Esophagus muscularis mucosa (tissue), 4 donors: ENCODE measurements at regions not wholly inside any gene's neighbourhood (a gene's known extent, or its start where the extent isn't known, plus 50 kb on each side); places are given as distances from the start of the nearest gene placed in this dataset.

Experiments used
- DNase-seq: peaks from one replicate; pipeline ENCODE4 v3.0.0-alpha.2; 2017; ENCODE audit errors: extremely low spot score
- H3K27ac ChIP-seq, 4 donors: fragments of 200-600 bp; sonication (generic); replicated peaks in 1 of 4; 1 replicate in 3 of 4; 2 replicates in 1 of 4; pipeline ENCODE4 v1.5.1; 2016 to 2019; ENCODE audit warnings: mild to moderate bottlenecking in 1 of 4
- H3K27me3 ChIP-seq, 4 donors: fragments of 200-600 bp; sonication (generic); one replicate each; pipeline versions ENCODE4 v1.5.1 to v1.6.0; 2016 to 2019
- H3K36me3 ChIP-seq, 4 donors: fragments of 200-600 bp; sonication (generic); one replicate each; pipeline ENCODE4 v1.5.1; 2016 to 2019
- H3K4me1 ChIP-seq, 4 donors: fragments of 200-600 bp; sonication (generic); one replicate each; pipeline ENCODE4 v1.5.1; 2016 to 2019
- H3K4me3 ChIP-seq, 4 donors: fragments of 200-600 bp; sonication (generic); 1 replicate in 2 of 4; 2 replicates in 2 of 4; pipeline ENCODE4 v1.5.1; 2016 to 2019; ENCODE audit warnings: mild to moderate bottlenecking in 4 of 4, moderate library complexity in 1 of 4
- H3K9me3 ChIP-seq, 4 donors: fragments of 200-600 bp; sonication (generic); 1 replicate in 3 of 4; 2 replicates in 1 of 4; pipeline ENCODE4 v1.5.1; 2016 to 2019
- EP300 ChIP-seq: sonication (generic); formaldehyde crosslinking; IDR thresholded peaks from one replicate; pipeline ENCODE4 v1.6.1; 2017; ENCODE audit warnings: antibody characterized with exemption
- POLR2A ChIP-seq: fragments of 450-650 bp; IDR thresholded peaks from one replicate; pipeline ENCODE4 v1.6.1; 2017; ENCODE audit warnings: antibody characterized with exemption, moderate library complexity, mild to moderate bottlenecking, low read depth
- POLR2AphosphoS5 ChIP-seq, 2 donors: sonication (generic); formaldehyde crosslinking; IDR thresholded peaks; one replicate each; pipeline ENCODE4 v1.6.1; 2017; ENCODE audit warnings: antibody characterized with exemption in 2 of 2
- WGBS: methylation state at CpG from one replicate; pipeline ENCODE4 v1.1.5; 2018; 5-methylcytosine and 5-hydroxymethylcytosine counted together
- intact Hi-C: fragments of 100-400 bp; cut with DNase I; formaldehyde crosslinking; loops from one replicate; pipeline ENCODE4 v1.15.1; 2023
- TF ChIP-seq, protein P1 (sequence below), 3 experiments: fragments of 200-600 bp in 2 of 3; fragments of 450-650 bp in 1 of 3; sonication (generic) in 2 of 3; IDR thresholded peaks; one replicate each; pipeline ENCODE4 v1.5.1; 2017 to 2019; ENCODE audit warnings: antibody characterized with exemption in 3 of 3, mild to moderate bottlenecking in 2 of 3, moderate library complexity in 1 of 3

DNA sequence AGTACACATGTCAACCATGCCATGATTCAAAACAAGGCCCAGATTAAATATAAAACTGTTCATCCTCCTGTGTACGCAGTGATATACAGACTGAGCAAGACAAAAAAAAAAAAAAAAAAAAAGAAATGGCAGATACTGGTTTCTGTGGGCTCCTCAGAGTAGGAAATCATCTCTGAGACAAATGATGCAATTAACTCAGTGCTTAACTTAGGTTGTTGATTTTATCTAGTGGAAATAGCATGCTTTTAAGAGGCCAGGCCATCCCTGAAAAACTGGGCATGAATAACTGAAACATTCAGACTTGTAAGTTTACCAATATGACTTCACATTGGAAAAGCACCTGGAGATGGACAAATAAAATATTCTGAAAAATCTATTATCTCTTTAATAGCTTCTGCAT is 69.0 kb downstream of the DKK1 start:
- Histone ChIP-seq H3K4me3 (no peak overlapping the region), H3K4me1 (no peaks in the 10 kb centered on the region), H3K27ac (no peak overlapping the region), H3K27me3 (no peaks in the 10 kb centered on the region), H3K9me3 (no peaks in the 10 kb centered on the region), H3K36me3 (no peaks in the 10 kb centered on the region)
- no peak for TF ChIP-seq POLR2A
- TF ChIP-seq, protein P1, sequence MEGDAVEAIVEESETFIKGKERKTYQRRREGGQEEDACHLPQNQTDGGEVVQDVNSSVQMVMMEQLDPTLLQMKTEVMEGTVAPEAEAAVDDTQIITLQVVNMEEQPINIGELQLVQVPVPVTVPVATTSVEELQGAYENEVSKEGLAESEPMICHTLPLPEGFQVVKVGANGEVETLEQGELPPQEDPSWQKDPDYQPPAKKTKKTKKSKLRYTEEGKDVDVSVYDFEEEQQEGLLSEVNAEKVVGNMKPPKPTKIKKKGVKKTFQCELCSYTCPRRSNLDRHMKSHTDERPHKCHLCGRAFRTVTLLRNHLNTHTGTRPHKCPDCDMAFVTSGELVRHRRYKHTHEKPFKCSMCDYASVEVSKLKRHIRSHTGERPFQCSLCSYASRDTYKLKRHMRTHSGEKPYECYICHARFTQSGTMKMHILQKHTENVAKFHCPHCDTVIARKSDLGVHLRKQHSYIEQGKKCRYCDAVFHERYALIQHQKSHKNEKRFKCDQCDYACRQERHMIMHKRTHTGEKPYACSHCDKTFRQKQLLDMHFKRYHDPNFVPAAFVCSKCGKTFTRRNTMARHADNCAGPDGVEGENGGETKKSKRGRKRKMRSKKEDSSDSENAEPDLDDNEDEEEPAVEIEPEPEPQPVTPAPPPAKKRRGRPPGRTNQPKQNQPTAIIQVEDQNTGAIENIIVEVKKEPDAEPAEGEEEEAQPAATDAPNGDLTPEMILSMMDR (IDR thresholded peaks at IDR 0.05) = no peak
- no peak for TF ChIP-seq POLR2AphosphoS5 (IDR thresholded peaks at IDR 0.05)
- intact Hi-C loops = no loop called here
- WGBS = 86% methylated on average over 1 of the region's 1 CpG
- no peak for DNase-seq

DNA sequence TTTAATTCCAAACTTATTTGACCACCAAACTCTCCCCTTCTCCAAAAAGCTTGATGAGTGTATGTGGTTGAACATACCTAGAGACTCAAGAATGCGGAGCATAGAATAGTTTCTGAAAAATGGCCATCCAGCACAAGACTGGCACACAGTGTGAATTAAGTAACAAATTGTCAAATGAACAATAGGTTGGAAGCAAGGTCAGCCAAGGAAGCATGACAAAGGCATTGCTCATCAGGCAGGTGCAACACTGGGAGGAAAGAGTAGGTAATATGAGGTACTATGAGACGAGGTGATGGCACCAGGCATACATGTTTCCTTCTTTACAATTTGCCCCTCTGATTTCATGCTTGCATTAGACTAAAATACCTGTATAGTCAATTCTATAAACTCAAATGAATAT is 73.7 kb downstream of the DKK1 start:
- DNase-seq = no peak
- Histone ChIP-seq H3K27ac (no peak overlapping the region), H3K4me1 (no peaks in the 10 kb centered on the region), H3K36me3 (no peaks in the 10 kb centered on the region), H3K27me3 (no peaks in the 10 kb centered on the region), H3K4me3 (no peak overlapping the region), H3K9me3 (no peaks in the 10 kb centered on the region)
- intact Hi-C loops = no loop called here
- TF ChIP-seq POLR2AphosphoS5 (IDR thresholded peaks at IDR 0.05) = no peak
- TF ChIP-seq EP300 = no peak
- no peak for TF ChIP-seq POLR2A
- TF ChIP-seq, protein P1 (IDR thresholded peaks at IDR 0.05) = no peak
- 50% methylated on average over 2 of the region's 2 CpGs for WGBS

DNA sequence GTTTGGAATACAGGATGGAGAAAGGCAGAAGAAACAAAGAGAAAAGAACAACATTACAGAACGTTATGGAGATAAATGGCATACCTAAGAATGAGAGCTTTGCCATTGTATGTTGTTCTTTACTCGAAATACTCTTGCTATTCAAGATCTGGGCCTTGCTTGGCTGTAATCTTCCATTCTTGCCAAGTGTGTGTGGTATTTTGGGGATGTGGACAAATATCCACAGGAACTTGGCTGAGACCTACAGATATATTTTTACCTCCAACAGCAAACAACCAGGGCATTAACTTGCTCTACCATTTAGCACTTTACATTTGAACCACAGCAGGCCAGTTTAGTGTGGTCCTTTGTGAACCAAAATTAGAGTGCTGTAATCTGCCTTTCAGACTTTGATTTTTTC is 76.3 kb downstream of the DKK1 start:
- TF ChIP-seq, protein P1 (IDR thresholded peaks at IDR 0.05) = no peak
- TF ChIP-seq POLR2AphosphoS5 (IDR thresholded peaks at IDR 0.05) (no peak), EP300 (no peak), POLR2A (no peak)
- H3K36me3 ChIP-seq = no peaks in the 10 kb centered on the region
- H3K27me3 ChIP-seq = no peaks in the 10 kb centered on the region
- no peaks in the 10 kb centered on the region for H3K9me3 ChIP-seq
- no peak overlapping the region for H3K27ac ChIP-seq
- no peak for DNase-seq
- WGBS = 43% methylated on average over 2 of the region's 2 CpGs
- no peaks in the 10 kb centered on the region for H3K4me1 ChIP-seq
- H3K4me3 ChIP-seq = no peak overlapping the region
- intact Hi-C loops = no loop called here

DNA sequence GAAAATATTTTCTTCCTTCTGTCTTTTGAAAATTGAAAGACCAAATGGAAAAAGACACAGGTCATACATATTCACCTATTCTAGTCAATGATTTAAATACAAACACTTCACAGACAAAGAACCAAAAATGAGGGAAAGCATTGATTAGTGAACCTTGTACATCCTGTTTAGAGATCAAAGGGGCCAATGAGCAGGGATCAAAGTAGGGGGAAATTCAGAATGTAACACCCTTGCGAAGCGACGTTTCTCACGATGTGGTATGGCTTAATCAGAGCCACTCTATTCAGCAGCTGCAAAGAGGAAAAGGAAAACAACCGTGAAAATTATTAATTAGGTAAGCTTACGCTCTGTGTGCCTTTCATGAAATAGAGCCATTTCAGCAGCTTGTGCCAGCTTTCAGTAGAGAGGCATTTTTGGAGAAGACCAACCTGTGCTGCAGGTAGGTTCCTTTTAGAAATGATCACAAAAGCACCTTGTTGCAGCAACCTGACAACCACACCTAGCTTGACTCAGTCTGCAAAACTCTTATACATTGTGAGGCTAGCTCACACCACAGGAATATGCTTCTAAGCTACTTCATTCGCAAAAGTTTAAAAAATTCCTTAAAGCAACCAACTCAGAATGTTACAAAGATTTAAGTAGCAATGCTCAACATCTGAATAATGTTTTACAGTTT is 78.0 kb downstream of the DKK1 start:
- Histone ChIP-seq H3K27ac (no peak overlapping the region), H3K27me3 (no peaks in the 10 kb centered on the region), H3K4me3 (no peak overlapping the region), H3K36me3 (no peaks in the 10 kb centered on the region), H3K9me3 (no peaks in the 10 kb centered on the region), H3K4me1 (no peaks in the 10 kb centered on the region)
- intact Hi-C loops = no loop called here
- DNase-seq = no peak
- WGBS = 71% methylated on average over 7 of the region's 7 CpGs
- TF ChIP-seq POLR2A = no peak
- TF ChIP-seq, protein P1 (IDR thresholded peaks at IDR 0.05) = no peak
- TF ChIP-seq POLR2AphosphoS5 (IDR thresholded peaks at IDR 0.05) = no peak
- no peak for TF ChIP-seq EP300

DNA sequence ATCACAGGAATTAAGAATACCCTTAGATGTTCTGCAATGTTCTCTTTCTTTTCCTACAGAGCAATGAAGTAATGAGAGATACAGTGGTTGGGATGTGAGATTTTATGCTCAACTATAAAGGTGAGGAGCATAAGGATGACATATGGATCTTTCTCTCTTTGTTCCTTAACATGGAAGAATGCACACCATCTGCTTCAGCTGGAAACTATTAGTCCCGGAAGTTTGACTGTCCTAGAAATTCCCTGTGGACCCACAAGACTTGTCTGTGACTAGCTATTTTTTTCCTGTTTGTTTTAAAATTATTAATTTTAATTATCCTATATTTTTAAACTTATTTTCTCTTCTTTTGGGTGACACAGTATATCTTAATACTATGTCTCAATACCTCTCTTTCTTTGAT is 80.2 kb downstream of the DKK1 start:
- no peaks in the 10 kb centered on the region for H3K27me3 ChIP-seq
- H3K36me3 ChIP-seq = no peaks in the 10 kb centered on the region
- no peak for TF ChIP-seq EP300
- no peak overlapping the region for H3K4me3 ChIP-seq
- H3K9me3 ChIP-seq = no peaks in the 10 kb centered on the region
- 59% methylated on average over 1 of the region's 1 CpG for WGBS
- intact Hi-C loops = no loop called here
- no peak for DNase-seq
- no peaks in the 10 kb centered on the region for H3K4me1 ChIP-seq
- no peak overlapping the region for H3K27ac ChIP-seq
